ACC112 (cell line): ENCODE measurements at regions not wholly inside any gene's neighbourhood (a gene's known extent, or its start where the extent isn't known, plus 50 kb on each side); places are given as distances from the start of the nearest gene placed in this dataset.

Source experiments
- H2AFZ ChIP-seq: fragments of 200-600 bp; sonication (generic); one replicate; pipeline ENCODE4 v1.6.0; 2017; ENCODE audit warnings: antibody characterized with exemption, low read length; ENCODE audit not compliant: unreplicated experiment
- H3K27ac ChIP-seq: fragments of 200-600 bp; sonication (generic); 2 replicates; pipeline ENCODE4 v1.5.1; 2014; ENCODE audit warnings: low read depth, mild to moderate bottlenecking, antibody characterized with exemption, low read length, moderate library complexity
- H3K27me3 ChIP-seq: fragments of 200-600 bp; sonication (generic); 2 replicates; pipeline ENCODE4 v1.6.1; 2014; ENCODE audit warnings: mild to moderate bottlenecking, antibody characterized with exemption, low read length, moderate library complexity, mixed read lengths; ENCODE audit not compliant: insufficient read depth
- H3K36me3 ChIP-seq: fragments of 200-600 bp; sonication (generic); 2 replicates; pipeline ENCODE4 v1.6.1; 2016; ENCODE audit warnings: mild to moderate bottlenecking, antibody characterized with exemption, low read length, moderate library complexity, mixed read lengths; ENCODE audit not compliant: insufficient read depth
- H3K4me1 ChIP-seq: fragments of 200-600 bp; sonication (generic); one replicate; pipeline ENCODE4 v1.6.1; 2016; ENCODE audit warnings: low read length, mixed read lengths; ENCODE audit not compliant: insufficient read depth, unreplicated experiment, control insufficient read depth
- H3K4me3 ChIP-seq: fragments of 200-600 bp; sonication (generic); 2 replicates; pipeline ENCODE4 v1.5.1; 2014; ENCODE audit warnings: mild to moderate bottlenecking, low read depth, low read length
- H3K79me2 ChIP-seq: fragments of 200-600 bp; sonication (generic); one replicate; pipeline ENCODE4 v1.6.0; 2016; ENCODE audit warnings: low read length; ENCODE audit not compliant: control insufficient read depth, unreplicated experiment, insufficient read depth

GRCh38 chr6:55696501-55696900 lies 117.5 kb upstream of the HMGCLL1 start:
- Histone ChIP-seq H2AFZ (no peak overlapping the region), H3K4me1 (peaks cover 9% of the 10 kb centered on the region), H3K27me3 (no peaks in the 10 kb centered on the region), H3K27ac (no peak overlapping the region), H3K79me2 (no peaks in the 10 kb centered on the region), H3K4me3 (no peak overlapping the region), H3K36me3 (no peaks in the 10 kb centered on the region)

DNA sequence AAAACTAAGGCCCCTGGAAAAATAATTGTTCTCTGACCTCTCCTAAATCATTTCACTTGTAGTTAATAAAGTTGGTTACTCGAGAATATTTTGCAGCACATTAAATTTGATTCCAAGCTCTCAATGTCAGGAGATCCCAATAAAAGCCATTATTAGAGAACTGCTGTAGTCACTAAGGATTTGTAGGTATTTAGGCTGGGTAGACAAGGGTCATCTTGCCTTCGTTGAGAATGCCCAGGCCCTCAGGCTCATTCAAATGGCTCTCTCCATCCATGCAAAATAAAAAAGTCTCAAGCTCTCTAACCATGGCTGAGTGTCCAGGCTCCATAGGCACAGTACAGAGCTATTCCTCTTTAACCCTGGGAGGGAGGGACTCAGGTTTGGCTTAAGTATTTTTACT lies 117.0 kb upstream of the HMGCLL1 start:
- Histone ChIP-seq H3K27ac (no peak overlapping the region), H3K27me3 (no peaks in the 10 kb centered on the region), H3K79me2 (no peaks in the 10 kb centered on the region), H3K4me3 (no peak overlapping the region), H2AFZ (no peak overlapping the region), H3K36me3 (no peaks in the 10 kb centered on the region), H3K4me1 (peaks cover 9% of the 10 kb centered on the region)

GRCh38 chr6:55694759-55695158 lies 115.8 kb upstream of the HMGCLL1 start:
- H3K27ac ChIP-seq: no peak overlapping the region
- H2AFZ ChIP-seq: no peak overlapping the region
- H3K4me3 ChIP-seq: no peak overlapping the region
- H3K36me3 ChIP-seq: no peaks in the 10 kb centered on the region
- no peaks in the 10 kb centered on the region for H3K27me3 ChIP-seq
- no peaks in the 10 kb centered on the region for H3K79me2 ChIP-seq
- no peaks in the 10 kb centered on the region for H3K4me1 ChIP-seq

DNA sequence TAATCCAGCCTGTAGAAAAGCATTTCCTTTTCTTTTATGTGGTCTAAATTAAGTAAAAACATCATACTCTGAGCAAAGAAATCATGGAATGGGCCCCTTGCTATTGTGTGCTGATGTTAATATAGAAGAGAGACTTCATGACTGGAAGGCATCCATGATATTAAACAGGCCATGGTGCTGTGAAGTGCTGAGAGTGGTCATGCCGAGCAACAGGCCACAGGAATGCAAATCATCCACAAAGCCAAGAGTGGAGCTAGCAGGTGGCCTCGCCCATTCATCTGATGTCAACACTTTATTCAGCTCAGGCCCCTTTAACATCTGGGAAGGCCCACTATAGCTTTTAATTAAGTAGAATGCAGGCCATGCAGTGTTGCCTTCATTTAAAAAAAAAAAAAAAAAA lies 115.2 kb upstream of the HMGCLL1 start:
- H2AFZ ChIP-seq: no peak overlapping the region
- no peaks in the 10 kb centered on the region for H3K79me2 ChIP-seq
- no peaks in the 10 kb centered on the region for H3K4me1 ChIP-seq
- no peaks in the 10 kb centered on the region for H3K36me3 ChIP-seq
- no peaks in the 10 kb centered on the region for H3K27me3 ChIP-seq
- no peak overlapping the region for H3K4me3 ChIP-seq
- H3K27ac ChIP-seq: no peak overlapping the region

- Histone ChIP-seq H3K27ac (no peak overlapping the region), H3K36me3 (no peaks in the 10 kb centered on the region), H2AFZ (no peak overlapping the region), H3K27me3 (no peaks in the 10 kb centered on the region), H3K79me2 (no peaks in the 10 kb centered on the region), H3K4me1 (no peaks in the 10 kb centered on the region), H3K4me3 (no peak overlapping the region)
Measured at GRCh38 chr6:55679503-55679902, 100.5 kb upstream of the HMGCLL1 start.

GRCh38 chr6:55678330-55679224 lies 99.6 kb upstream of the HMGCLL1 start:
- Histone ChIP-seq H3K27ac (no peak overlapping the region), H3K36me3 (no peaks in the 10 kb centered on the region), H3K27me3 (no peaks in the 10 kb centered on the region), H3K4me3 (no peak overlapping the region), H3K79me2 (no peaks in the 10 kb centered on the region), H2AFZ (no peak overlapping the region), H3K4me1 (no peaks in the 10 kb centered on the region)

GRCh38 chr6:55676736-55677135 lies 97.7 kb upstream of the HMGCLL1 start:
- Histone ChIP-seq H3K27me3 (no peaks in the 10 kb centered on the region), H3K4me1 (no peaks in the 10 kb centered on the region), H2AFZ (no peak overlapping the region), H3K79me2 (no peaks in the 10 kb centered on the region), H3K4me3 (no peak overlapping the region), H3K36me3 (no peaks in the 10 kb centered on the region), H3K27ac (no peak overlapping the region)

DNA sequence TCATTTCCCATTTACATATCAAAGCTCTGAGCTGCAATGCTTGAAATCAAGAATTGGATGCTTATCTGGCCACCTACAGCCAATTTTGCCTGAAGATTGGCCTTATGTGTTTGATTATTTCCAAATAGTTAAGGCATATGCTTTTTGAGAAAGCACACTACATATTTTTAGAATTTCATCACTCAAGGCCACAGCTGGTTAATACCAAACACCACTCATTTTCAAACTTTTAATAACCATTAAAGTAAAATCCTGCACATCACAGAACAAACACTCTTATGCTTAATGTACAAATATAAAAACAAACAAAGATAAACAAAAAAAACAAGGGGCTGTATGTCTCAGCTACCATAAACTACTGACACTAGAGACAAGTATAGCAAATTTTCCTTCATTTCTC lies 96.9 kb upstream of the HMGCLL1 start:
- Histone ChIP-seq H3K36me3 (no peaks in the 10 kb centered on the region), H3K27me3 (no peaks in the 10 kb centered on the region), H3K27ac (no peak overlapping the region), H3K79me2 (no peaks in the 10 kb centered on the region), H3K4me3 (no peak overlapping the region), H2AFZ (no peak overlapping the region), H3K4me1 (no peaks in the 10 kb centered on the region)

DNA sequence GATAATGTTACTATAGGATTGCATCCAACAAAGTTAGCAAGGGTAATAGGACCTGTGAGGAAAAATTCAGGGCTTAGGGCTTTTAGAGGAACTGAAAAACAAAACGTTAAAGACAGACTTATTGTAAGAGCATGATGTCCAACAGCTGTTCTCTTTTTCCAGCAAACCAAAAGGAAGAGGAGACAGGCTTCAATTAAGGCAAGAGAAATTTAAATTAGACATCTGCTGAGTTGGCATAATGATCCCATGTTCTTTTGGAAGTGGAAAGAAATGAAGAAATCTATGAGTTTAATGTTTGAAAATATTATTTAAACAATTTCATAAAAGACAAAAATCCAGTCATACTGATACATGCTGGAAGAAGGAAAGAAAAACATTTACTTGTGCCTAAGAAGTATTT lies 95.7 kb upstream of the HMGCLL1 start:
- Histone ChIP-seq H2AFZ (no peak overlapping the region), H3K27ac (no peak overlapping the region), H3K36me3 (no peaks in the 10 kb centered on the region), H3K4me1 (no peaks in the 10 kb centered on the region), H3K79me2 (no peaks in the 10 kb centered on the region), H3K4me3 (no peak overlapping the region), H3K27me3 (no peaks in the 10 kb centered on the region)

DNA sequence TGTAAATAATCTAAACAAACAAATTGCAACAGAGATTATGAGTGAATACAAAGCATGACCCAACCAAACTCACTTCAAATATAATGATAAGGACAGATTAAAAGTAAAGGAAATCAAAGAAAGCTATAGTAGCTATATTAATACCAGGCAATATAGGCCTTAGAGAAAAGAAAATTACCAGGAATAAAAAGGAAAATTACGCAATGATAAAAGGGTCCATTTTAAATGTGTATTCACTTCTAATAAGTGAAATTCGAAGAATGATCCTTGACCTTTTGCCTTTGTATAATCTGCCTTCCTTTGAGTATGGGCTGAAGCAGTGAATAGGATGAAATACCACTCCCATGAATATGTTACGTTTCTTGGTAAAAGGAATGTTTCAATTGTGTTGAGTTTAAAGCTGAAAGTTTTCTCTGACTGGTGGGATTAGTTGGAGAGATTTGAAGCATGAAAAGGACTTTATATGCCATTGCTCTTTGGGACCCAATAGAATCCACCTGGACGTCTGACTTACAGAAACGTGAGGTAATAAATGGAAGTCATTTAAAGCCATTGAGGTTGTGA lies 91.9 kb upstream of the HMGCLL1 start:
- Histone ChIP-seq H3K36me3 (no peaks in the 10 kb centered on the region), H3K27ac (no peak overlapping the region), H3K79me2 (no peaks in the 10 kb centered on the region), H3K27me3 (no peaks in the 10 kb centered on the region), H3K4me3 (no peak overlapping the region), H2AFZ (peak overlapping the region; percentile 24), H3K4me1 (peaks cover 7% of the 10 kb centered on the region)

DNA sequence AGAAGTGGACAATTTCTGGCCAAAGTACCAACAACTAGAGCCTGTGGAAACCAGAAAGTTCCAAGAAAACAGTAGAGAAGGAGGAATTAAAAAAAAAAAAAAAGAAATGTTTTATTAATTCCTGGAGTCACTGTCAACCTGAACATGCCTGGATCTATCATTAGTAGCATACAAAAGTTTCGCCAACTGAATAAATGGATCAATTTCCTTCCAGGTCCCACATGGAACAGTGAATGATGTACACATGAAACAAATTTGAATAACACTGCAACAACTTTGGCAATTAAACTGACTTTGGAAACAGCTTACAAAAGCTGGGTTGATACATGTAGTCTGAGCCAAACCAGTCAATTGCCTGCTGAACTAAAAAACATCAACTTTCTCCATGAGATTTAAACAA lies 90.0 kb upstream of the HMGCLL1 start:
- Histone ChIP-seq H2AFZ (peak overlapping the region; percentile 88), H3K27me3 (no peaks in the 10 kb centered on the region)

More for the DNA sequence above, 90.0 kb upstream of the HMGCLL1 start:
- Histone ChIP-seq H3K27ac (no peak overlapping the region), H3K36me3 (no peaks in the 10 kb centered on the region), H3K79me2 (no peaks in the 10 kb centered on the region), H3K4me1 (peaks cover 9% of the 10 kb centered on the region), H3K4me3 (no peak overlapping the region)
